ENCODE measurements at regions not wholly inside any gene's neighbourhood (a gene's known extent, or its start where the extent isn't known, plus 50 kb on each side); places are given as distances from the start of the nearest gene placed in this dataset.

DNA sequence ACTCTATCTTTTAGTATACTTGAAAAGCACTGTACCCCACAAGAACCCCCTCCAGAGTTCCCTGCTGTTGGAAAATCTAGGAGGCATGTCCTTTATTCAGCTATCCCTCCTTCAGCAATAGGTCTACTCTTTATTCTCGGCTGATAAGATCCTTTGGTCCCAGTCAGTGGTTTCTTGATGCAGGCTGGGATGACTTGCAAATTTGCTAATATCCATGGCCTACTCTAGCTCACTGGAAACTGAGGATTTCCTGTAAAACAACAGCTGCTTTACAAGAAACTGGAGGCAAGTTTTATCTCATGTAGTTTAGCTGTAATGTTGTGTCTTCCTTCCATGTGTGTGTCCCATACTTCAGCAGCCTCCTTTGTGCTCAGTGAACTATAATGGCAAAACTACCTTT lies 183.9 kb upstream of the SCN7A start:
- H4K20me1 ChIP-seq (ENCODE audit: insufficient read depth, low read length), result no peaks in the 10 kb centered on the region
- Mint-ChIP-seq H3K36me3 (no peaks in the 10 kb centered on the region), H3K27me3 (ENCODE audit: low read depth in 3 of 3) (peaks cover 0 to 3% (median 0%) of the 10 kb centered on the region in 3 donors), H3K9me3 (peaks cover 0 to 8% (median 3%) of the 10 kb centered on the region in 7 donors), H3K27ac (no peak overlapping the region), H3K4me3 (no peak overlapping the region), H3K4me1 (no peaks in the 10 kb centered on the region)
- no peak for DNase-seq
- H3K4me2 ChIP-seq (replicated peaks; ENCODE audit: extremely low read depth, low read length, poor library complexity, severe bottlenecking), result no peak overlapping the region
- no peak overlapping the region for H2AFZ ChIP-seq (ENCODE audit: insufficient read depth, low read depth, low read length, poor library complexity, severe bottlenecking)
- no peak for TF ChIP-seq CTCF (IDR thresholded peaks at IDR 0.05)
- no peak overlapping the region for H3K4me3 ChIP-seq (replicated peaks in 1 of 3; ENCODE audit: low read depth in 2 of 3, low read length in 3 of 3)
- no peaks in the 10 kb centered on the region for H3K36me3 ChIP-seq (replicated peaks in 1 of 2; ENCODE audit: control insufficient read depth in 1 of 2, insufficient read depth in 2 of 2, low read length in 2 of 2)
- no peak overlapping the region for H3K27ac ChIP-seq (ENCODE audit: low read depth in 1 of 2, low read length in 2 of 2)
- no peaks in the 10 kb centered on the region for H3K4me1 ChIP-seq (ENCODE audit: control insufficient read depth in 1 of 2, insufficient read depth in 2 of 2, low read length in 2 of 2)
- no peaks in the 10 kb centered on the region for H3K79me2 ChIP-seq (ENCODE audit: insufficient read depth, low read length)
- WGBS (ENCODE audit: insufficient coverage), result no CpG with 5 or more reads among the region's 1 CpG
- H3K9ac ChIP-seq (ENCODE audit: insufficient read depth, low read length, poor library complexity, severe bottlenecking), result no peak overlapping the region
- intact Hi-C loops (cut with micrococcal nuclease), result no loop called here
- no peaks in the 10 kb centered on the region for H3K9me3 ChIP-seq (replicated peaks in 1 of 2; ENCODE audit: control insufficient read depth in 1 of 2, insufficient read depth in 1 of 2, low read length in 2 of 2)
- H3K27me3 ChIP-seq (ENCODE audit: control insufficient read depth in 2 of 2, insufficient read depth in 2 of 2, low read length in 2 of 2), result no peaks in the 10 kb centered on the region

- H4K20me1 ChIP-seq (ENCODE audit: insufficient read depth, low read length), result no peaks in the 10 kb centered on the region
- H3K9me3 Mint-ChIP-seq, result peaks cover 0 to 5% (median 3%) of the 10 kb centered on the region in 7 donors
- H3K9ac ChIP-seq (ENCODE audit: insufficient read depth, low read length, poor library complexity, severe bottlenecking), result no peak overlapping the region
- no peak for DNase-seq
- H3K79me2 ChIP-seq (ENCODE audit: insufficient read depth, low read length), result no peaks in the 10 kb centered on the region
- no peaks in the 10 kb centered on the region for H3K9me3 ChIP-seq (replicated peaks in 1 of 2; ENCODE audit: control insufficient read depth in 1 of 2, insufficient read depth in 1 of 2, low read length in 2 of 2)
- H2AFZ ChIP-seq (ENCODE audit: insufficient read depth, low read depth, low read length, poor library complexity, severe bottlenecking), result no peak overlapping the region
- H3K4me3 Mint-ChIP-seq, result no peak overlapping the region
- H3K27me3 ChIP-seq (ENCODE audit: control insufficient read depth in 2 of 2, insufficient read depth in 2 of 2, low read length in 2 of 2), result no peaks in the 10 kb centered on the region
- H3K4me2 ChIP-seq (replicated peaks; ENCODE audit: extremely low read depth, low read length, poor library complexity, severe bottlenecking), result no peak overlapping the region
- H3K4me3 ChIP-seq (replicated peaks in 1 of 3; ENCODE audit: low read depth in 2 of 3, low read length in 3 of 3), result no peak overlapping the region
- H3K36me3 Mint-ChIP-seq, result no peaks in the 10 kb centered on the region
- TF ChIP-seq CTCF (IDR thresholded peaks at IDR 0.05), result no peak
- H3K27me3 Mint-ChIP-seq (ENCODE audit: low read depth in 3 of 3), result peaks cover 0 to 3% (median 0%) of the 10 kb centered on the region in 3 donors
- H3K27ac Mint-ChIP-seq, result no peak overlapping the region
- intact Hi-C loops (cut with micrococcal nuclease), result no loop called here
- no peaks in the 10 kb centered on the region for H3K4me1 Mint-ChIP-seq
- H3K27ac ChIP-seq (ENCODE audit: low read depth in 1 of 2, low read length in 2 of 2), result no peak overlapping the region
- H3K4me1 ChIP-seq (ENCODE audit: control insufficient read depth in 1 of 2, insufficient read depth in 2 of 2, low read length in 2 of 2), result no peaks in the 10 kb centered on the region
- no peaks in the 10 kb centered on the region for H3K36me3 ChIP-seq (replicated peaks in 1 of 2; ENCODE audit: control insufficient read depth in 1 of 2, insufficient read depth in 2 of 2, low read length in 2 of 2)
These were observed 182.7 kb upstream of the SCN7A start for GRCh38 chr2:166676716-166677115.
